GM18867 (cell line): ENCODE measurements at regions not wholly inside any gene's neighbourhood (a gene's known extent, or its start where the extent isn't known, plus 50 kb on each side); places are given as distances from the start of the nearest gene placed in this dataset.
"Not testable (repeated sequence)": the region's sequence is repeated elsewhere in the genome, so short reads cannot be mapped to it uniquely, and the experiment has no call there.

ENCODE experiments used
- ATAC-seq: cut with Tn5 transposase; IDR thresholded peaks from one replicate; pipeline ENCODE4 v1.9.1; 2021; ENCODE audit warnings: mild to moderate bottlenecking, moderate library complexity; ENCODE audit not compliant: unreplicated experiment

DNA sequence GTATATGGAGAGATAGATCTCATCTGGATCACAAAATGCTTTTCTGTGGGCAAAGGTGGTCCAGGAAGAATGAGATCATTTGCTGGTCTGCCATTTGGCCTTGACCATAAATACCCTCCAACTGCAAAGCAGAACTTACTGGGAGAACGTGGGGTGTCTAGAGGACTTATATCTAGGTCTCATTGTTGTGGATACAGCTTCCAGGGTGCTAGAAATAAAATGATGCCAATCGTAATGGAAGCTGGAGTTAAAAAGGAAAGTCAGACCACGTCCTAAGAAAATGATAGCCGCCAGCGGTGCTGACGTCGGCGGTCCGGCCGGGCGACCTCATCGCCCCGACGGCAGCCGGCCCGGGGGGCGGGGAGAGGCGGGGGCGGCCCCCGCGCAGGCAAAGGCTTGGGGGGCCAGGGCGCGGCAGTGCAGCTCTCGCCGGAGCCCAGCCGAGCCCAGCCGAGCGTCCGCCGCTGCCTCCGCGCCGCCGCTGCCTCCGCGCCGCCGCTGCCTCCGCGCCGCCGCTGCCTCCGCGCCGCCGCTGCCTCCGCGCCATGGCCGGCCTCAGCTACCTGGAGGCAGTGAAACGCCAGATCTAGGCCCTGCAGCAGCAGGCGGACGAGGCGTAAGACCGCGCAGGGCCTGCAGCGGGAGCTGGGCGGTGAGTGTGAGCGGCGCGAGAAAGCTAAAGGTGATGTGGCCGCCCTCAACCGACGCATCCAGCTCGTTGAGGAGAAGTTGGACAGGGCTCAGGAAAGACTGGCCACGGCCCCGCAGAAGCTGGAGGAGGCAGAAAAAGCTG, 89.5 kb downstream of the EOMES start:
- peak; percentile 93 for ATAC-seq

DNA sequence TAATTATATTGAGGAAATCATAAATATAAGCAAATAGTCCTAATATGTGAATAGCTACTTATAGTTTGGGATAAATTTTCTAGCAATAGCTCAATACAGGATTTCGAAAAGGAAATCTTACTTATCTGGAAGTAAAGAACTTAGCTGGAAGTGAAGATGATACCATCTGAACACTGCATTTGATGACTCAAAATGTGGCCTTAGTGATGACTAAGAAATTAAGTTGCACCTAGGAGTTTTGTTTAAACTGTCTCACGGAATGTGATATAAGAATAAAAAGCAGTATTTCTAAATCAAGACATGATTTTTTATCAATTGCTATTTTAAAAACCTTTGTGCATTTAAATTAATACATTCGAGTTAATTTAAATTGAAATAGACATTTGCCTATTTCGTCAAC, 91.2 kb downstream of the EOMES start:
- ATAC-seq: peak; percentile 39

DNA sequence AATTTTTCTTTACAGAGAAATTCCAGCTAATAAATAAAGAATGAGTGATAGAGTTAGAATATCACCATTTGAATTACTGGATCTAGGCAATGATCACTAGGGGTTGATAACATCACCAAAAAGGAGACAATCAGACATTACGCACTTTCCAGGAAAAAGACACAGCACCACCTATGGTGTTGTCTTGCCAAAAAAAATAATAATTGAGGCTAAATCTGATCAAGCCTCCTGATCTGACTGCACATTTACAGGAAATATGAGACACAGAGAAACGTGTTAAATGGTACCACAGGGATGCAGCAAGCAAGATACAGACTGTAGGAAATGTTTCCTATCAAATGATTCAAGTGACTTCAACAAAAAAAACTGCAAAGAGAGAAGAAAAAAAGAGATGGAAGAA, 92.8 kb downstream of the EOMES start:
- no peak for ATAC-seq

DNA sequence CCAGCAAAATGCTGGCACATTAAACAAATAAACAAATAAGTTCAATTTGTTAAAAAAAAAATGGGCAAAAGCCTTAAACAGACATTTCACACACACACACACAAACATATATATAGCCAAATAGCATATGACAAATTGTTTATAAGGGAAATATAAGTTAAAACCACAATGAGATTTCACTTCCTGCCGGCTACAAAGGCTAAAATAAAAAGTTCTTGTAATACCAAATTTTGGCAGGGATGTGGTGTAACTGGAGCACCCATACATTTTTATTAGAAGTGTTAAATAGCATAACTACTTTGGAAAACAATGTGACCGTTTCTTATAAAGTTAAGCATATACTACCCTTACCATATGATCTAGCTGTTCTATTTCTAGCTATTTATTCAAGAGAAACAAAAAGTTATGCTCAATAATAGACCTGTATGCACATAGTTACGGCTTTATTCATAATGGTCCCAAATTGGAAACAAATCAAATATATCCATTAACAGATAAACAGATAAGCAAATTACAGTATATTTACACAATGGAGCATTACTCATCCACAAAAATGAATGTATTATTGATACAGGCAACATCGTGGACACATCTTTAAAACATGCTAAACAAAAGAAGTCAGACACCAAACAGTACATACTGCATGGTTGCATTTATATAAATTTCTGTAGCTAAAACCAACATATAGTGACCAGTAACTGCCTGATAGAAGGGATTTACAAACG, 93.9 kb downstream of the EOMES start:
- no peak for ATAC-seq

DNA sequence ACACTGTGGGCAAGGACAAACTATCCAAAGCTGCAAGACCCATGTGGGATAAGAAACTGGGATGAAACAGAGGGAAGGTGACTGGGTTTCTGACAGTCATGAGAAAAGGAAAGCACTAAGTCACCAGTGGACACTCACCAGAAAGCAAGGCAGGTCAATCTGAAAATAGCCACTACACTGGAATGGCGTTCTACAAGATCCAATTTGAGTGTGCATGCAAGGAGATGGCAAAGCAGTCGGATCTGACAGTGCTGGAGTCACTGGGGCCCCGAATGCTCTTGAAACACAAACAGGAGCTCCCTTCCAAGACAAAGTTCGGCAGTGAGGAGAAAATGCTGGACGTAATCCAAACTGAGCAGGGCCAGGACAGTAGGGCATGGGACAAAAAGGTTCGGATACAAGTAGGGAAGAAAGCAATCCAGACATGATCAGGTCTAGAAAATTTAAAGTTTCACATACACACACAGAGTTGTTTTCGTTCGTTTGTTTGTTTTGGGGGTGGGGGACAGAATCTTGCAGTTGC, 95.5 kb downstream of the EOMES start:
- ATAC-seq: no peak

DNA sequence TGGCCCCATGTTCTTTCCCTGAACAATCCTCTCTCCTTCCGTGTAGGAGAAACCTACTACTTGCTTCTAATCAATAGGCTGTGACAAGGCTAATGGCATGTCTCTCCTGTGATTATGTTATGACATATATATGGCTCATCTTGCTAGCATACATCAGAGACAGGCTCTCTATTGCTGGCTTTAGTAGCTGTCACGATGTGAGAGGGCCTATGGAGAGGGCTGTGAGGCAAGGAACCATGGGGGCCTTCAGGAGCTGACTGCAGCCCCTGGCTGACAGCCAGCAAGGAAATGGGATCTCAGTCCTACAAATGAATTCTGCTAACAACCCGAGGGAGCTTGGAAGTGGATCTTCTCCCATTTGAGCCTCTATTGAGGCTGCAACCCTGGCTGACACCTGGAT, 96.3 kb downstream of the EOMES start:
- ATAC-seq: no peak

DNA sequence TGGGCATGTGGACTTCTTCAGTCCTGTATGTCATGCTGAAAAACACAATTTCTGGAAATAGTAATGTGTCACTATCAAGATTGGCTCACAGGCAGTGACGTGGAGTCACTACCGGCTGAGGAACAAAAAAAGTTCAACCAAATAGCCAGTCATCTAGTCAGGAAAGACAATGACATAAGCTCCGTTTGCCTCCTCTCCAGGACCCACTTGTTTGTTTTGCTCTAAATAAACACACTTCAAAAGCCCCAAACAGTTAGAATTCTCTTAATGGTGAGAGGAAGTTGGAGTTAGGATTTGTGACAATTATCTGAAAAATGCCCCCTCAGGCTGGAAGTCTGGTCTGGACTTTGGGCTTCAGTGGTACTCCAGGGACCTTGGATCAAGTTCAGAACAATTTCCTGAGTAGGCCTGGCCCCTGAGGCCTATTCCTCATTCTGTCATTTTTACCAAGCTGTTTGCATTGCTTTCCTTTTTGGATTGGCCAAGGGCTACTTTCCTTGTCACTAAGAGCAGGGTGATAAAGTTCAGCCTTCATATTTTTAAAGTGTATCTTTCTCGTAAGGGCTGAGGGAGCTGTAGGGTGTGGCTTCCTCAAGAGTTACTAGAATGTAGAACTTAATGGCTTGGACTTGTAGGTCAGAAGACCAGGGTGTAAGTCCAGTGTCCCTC, 98.9 kb downstream of the EOMES start:
- ATAC-seq: no peak

DNA sequence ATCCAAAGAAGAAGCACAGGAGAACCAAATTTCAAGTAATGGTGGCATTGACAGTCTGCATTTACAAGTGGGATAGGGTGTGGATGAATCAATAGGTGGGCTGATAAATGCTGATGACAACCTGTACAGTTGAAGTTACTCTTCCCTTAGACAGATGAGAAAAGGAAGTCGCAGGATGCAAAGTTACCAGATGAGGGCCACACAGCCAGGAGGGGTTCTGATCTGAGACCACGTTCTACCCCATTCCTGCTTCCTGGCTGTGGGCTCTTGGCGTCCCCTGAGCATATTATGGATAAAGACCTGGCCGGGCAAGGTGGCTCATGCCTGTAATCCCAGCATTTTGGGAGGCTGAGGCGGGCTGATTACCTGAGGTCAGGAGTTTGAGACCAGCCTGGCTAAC, 104.6 kb downstream of the EOMES start:
- ATAC-seq: no peak

DNA sequence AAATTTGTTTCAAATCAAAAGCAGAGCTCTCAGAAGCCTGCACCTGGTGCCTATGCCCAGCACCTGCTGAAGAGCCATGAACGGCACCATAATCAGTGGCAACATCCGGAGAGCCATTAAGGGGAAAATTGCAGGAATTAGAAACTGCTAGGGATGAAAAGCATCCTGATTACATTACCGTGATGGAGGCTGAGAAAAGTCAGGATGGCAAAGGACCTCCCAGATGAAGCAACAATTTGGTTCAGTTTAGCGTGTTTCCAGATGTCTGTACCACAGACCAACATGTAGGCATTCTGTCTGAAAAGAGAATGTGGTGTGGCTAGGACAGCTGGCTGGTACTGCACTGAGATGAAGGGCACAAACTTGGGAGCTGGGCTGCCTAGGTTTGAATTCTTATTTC, 106.1 kb downstream of the EOMES start:
- no peak for ATAC-seq

DNA sequence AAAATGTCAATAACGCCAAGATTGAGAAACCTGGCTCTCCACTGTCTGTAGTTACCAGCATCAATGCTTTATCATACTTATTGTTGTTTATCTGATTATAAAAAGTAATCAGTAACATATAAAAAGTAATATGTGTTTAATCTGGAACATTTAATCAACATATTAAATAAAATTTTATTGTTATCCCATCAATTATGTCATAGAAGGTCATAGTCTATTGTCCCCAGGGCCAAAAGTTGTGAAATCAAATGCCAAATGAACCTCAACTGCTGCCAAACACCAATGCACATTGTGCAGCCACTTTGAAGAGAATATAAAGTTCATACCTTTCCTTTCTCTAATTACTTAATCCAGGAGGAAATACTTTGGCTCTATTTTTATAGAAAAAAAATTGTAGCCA, 106.6 kb downstream of the EOMES start:
- ATAC-seq: no peak

DNA sequence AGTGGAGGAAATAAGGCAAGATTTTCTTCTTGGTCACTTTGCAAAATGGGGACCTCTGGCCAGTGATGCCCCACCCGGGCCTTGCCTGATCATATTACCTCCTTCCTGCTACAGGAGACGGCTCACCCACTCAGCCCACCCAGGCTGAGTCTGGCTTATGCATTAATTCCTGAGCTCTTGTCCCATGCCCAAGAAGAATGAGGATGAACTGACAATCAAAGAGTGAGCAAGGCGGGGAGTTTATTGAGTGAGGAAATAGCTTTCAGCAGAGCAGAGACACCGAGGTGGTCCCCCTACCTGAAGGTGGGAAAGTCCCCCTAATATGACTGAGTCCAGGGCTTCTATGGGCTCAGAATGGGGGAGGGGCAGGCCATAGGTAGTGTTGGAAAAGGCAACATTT, 107.5 kb downstream of the EOMES start:
- ATAC-seq: no peak

DNA sequence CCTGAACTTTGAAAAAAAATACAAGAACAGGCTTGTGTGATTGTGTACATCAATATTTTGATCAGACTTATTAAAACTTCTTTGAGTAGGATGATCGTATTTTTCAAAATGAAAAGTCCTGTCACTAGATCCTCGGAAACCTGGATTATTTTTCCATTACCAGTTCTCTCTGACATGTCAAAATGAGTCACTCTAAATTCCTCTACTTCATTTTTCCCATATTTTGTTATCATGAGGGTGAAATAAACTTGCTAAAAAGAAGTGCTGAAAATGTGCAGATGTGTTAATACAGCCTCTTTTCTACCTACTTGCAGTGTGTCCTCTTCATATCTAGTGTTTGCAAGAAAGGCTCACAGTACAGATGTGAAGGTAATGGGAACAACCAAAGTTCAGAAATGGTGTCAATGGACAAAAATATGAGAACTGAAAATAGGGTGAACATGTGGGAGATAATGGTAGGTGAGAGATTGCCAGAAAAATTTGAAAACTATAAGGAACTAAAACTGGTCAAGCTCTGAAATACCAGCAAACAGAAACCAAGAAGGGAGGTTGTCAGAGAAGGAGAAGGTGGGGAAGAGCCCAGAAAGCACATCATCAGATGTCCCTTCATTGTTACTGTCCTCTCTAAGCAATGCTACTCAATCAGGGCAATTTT, 108.2 kb downstream of the EOMES start:
- no peak for ATAC-seq

DNA sequence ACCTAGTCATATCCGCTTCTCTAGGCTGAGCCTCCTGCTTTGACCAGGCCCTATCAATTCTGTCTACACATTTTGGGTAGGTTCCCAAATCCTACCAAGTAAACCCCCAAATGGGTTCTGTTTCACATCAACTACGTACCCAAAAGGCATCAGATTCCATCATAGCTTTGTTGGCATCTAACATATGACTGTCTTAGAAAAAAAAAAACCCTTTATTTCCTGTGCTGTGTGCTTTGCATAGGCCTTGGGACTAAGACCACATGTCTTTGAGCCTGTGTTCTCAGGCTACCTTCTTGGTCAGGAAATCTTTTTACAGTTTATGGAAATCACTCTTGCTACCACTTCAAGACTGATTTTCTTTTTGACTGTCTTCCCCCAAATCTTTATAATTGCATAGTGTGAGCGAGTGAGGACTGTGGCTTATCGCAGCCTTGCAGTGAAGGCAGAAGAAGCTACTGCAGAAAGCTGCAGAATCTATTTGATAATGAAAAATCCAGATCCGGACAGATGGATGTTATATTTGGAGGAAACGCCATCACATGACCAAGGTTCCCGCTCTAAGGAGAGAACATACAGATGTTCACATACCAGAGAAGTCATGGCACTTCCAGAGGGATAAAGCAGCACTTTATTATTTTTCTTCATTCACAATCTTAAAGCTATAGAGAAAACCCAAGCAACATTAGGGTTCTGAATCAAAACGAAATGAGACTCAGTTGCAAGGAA, 111.2 kb downstream of the EOMES start:
- ATAC-seq: no peak

DNA sequence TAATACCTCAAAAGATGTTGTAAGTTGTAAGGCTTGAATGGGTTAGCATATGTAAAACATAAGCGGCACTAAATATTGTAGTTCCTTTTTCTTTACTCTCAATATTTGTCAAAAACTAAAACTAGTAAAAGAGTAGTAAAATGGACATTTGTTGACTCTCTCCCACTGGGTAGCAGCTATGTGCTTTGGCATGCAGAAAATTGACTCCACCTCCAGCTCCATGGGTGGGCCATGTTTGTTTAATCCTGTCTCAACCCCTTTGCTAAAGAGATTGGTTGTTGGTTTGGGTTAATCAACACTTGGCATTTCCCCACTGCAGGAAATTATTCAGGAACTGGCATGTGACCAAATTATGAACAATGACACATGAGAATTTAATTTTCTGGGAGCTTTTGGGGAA, 114.8 kb downstream of the EOMES start:
- no peak for ATAC-seq

DNA sequence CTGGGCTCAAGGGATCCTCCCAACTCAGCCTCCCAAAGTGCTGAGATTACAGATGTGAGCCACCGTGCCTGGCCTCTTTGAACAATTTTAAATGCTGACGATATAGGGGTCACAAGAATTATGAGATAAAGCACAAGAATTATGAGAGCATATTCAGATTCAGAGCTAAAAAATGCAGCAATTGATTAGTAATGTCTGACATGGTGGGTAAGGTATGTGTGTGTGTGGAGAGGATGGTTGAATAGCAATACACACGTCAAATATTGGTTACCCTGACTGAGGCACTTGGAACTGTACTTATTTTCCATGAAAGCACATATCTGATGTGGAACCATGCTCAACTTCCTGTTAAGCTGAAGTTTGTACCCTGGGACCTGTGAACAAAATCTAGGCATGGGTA, 115.6 kb downstream of the EOMES start:
- ATAC-seq: no peak

DNA sequence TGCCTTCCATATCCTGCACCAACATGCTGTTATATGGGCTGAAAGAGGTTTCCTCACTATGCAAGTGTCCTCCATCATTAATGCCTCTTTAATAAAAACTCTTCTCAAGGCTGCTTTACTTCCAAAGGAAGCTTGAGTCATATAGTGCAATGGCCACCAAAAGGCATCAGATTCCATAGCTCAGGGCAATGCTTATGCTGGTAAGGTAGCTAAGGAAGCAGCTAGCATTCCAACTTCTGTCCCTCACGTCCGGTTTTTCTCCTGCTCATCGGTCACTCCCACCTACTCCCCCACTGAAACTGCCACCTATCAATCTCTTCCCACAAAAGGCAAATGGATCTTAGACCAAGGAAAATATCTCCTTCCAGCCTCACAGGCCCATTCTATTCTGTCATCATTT, 117.1 kb upstream of the SLC4A7 start:
- not testable (repeated sequence) for ATAC-seq

DNA sequence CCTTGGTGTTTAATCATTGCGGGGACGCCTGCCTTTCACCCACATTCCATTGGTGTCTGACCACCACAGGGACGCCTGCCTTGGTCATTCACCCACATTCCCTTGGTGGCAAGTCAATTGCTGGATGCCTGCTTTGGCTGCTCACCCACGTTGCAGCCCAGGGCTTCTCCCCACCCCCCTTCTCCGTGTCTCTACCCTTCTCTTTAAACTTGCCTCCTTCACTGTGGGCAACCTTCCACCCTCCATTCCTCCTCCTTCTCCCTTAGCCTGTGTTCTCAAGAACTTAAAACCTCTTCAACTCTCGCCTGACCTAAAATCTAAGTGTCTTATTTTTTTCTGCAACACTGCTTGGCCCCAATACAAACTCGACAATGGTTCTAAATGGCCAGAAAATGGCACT, 115.6 kb upstream of the SLC4A7 start:
- not testable (repeated sequence) for ATAC-seq

DNA sequence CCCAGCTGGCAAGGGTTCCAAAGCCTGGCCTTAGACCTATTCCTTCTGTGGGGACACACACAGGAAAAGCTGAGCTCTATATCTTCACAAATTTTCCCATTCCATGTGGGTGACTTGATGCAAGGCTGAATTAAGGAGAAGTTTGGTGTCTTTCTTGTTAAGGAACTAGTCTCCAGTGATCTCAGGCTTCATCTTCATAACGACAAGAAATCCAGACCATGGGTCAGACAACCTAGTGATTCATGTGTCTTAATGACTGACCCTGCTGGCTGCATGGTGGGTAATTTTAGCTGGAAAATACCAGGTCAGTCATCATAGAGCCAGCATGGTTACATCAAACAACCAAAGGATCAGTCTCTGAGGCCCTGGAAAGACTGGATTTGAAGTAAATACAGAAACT, 112.7 kb upstream of the SLC4A7 start:
- ATAC-seq: no peak

DNA sequence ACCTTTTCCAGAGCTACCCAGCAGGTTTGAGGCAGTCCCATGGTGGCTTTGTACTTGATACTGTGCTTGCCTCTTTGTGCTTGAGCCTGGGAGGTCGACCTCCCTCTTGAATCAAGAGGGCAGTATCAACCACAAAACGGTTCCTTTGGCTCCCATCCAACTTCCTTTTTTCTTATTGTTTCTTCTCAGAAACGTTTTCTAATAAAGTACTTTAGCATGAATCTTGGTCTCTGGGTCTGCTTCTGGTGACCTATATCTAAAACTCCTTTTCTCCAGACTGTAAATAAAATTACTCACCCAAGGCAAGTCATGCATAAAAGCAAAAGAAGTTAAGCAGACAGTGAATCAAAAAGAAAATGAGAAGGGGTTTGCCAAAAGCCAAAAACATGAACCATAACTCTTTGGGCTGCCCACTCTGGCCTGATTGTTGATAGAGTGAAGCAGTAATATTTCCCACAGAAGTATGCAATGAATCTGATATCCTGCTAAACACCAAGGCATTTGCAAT, 112.2 kb upstream of the SLC4A7 start:
- peak; percentile 47 for ATAC-seq

DNA sequence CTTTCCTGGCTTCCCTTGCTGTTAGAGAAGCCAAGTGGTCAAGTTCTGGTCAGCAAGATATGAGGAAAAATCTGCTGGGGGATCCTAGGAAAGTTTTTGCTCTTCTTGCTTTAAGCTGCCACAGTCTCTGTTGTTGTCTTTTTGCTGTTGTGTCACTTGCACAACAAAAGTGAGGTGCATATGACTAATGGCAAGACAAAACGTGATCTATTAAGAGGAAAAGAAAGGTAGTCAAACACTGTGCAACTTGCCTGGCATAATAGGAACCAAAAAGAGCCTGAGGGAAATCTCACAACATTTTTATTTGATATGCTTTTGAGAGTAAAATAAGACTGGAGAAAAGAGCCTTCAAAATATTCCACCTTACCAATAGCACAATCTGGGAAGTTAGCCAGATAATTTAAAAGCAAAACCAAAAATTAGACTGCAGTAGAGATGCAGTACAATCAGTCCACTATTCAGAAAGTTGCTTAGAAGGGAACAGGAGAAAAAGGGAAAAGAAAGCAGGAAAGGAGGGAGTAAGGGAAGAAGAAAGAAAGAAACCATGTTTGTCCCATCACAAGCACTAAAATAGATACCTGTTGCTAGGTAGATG, 110.0 kb upstream of the SLC4A7 start:
- ATAC-seq: no peak
